DOHH2 (cell line): ENCODE measurements at regions not wholly inside any gene's neighbourhood (a gene's known extent, or its start where the extent isn't known, plus 50 kb on each side); places are given as distances from the start of the nearest gene placed in this dataset.

Experiments
- H3F3A ChIP-seq: fragments of 200-600 bp; sonication (generic), shearing (Covaris generic); 2 replicates; pipeline ENCODE4 v1.6.0; 2016; ENCODE audit warnings: antibody characterized with exemption, mild to moderate bottlenecking; ENCODE audit not compliant: control insufficient read depth, insufficient read depth
- H3K27ac ChIP-seq: fragments of 200-600 bp; sonication (generic); 2 replicates; pipeline ENCODE4 v1.5.1; 2014; ENCODE audit warnings: low read depth, mild to moderate bottlenecking, low read length, moderate library complexity
- H3K27me3 ChIP-seq: fragments of 200-600 bp; sonication (generic); 2 replicates; pipeline ENCODE4 v1.6.1; 2014; ENCODE audit warnings: mild to moderate bottlenecking, low read length, mixed read lengths; ENCODE audit not compliant: control insufficient read depth
- H3K36me3 ChIP-seq: fragments of 200-600 bp; sonication (generic); 2 replicates; pipeline ENCODE4 v1.6.1; 2014; ENCODE audit warnings: mild to moderate bottlenecking, low read length, moderate library complexity, mixed read lengths; ENCODE audit not compliant: control insufficient read depth
- H3K4me1 ChIP-seq: fragments of 200-600 bp; sonication (generic); 2 replicates; pipeline ENCODE4 v1.6.1; 2014; ENCODE audit warnings: mild to moderate bottlenecking, low read length, mixed read lengths; ENCODE audit not compliant: control insufficient read depth
- H3K4me2 ChIP-seq: fragments of 200-600 bp; sonication (generic); 2 replicates; pipeline ENCODE4 v1.6.0; 2014; ENCODE audit warnings: mild to moderate bottlenecking, low read length, moderate library complexity
- H3K4me3 ChIP-seq: fragments of 200-600 bp; sonication (generic); 2 replicates; pipeline ENCODE4 v1.5.1; 2014; ENCODE audit warnings: mild to moderate bottlenecking, low read length, mixed read lengths
- H3K79me2 ChIP-seq: fragments of 200-600 bp; sonication (generic); 2 replicates; pipeline ENCODE4 v1.6.1; 2014; ENCODE audit warnings: mild to moderate bottlenecking, low read length, mixed read lengths; ENCODE audit not compliant: control insufficient read depth
- H3K9me2 ChIP-seq: fragments of 200-600 bp; sonication (generic); replicated peaks from 2 replicates; pipeline ENCODE4 v1.6.1; 2014; ENCODE audit warnings: mild to moderate bottlenecking, low read length, mixed read lengths; ENCODE audit not compliant: control insufficient read depth
- H3K9me3 ChIP-seq: fragments of 200-600 bp; sonication (generic); 2 replicates; pipeline ENCODE4 v1.6.1; 2014; ENCODE audit warnings: antibody characterized with exemption, low read length, mixed read lengths; ENCODE audit not compliant: control insufficient read depth, insufficient read depth
- H4K20me1 ChIP-seq: fragments of 200-600 bp; sonication (generic); 2 replicates; pipeline ENCODE4 v1.6.0; 2014; ENCODE audit warnings: low read depth, mild to moderate bottlenecking, antibody characterized with exemption, low read length, moderate library complexity; ENCODE audit not compliant: control insufficient read depth, insufficient read depth
- CTCF ChIP-seq: fragments of 200-600 bp; sonication (generic); IDR thresholded peaks from one replicate; pipeline ENCODE4 v1.5.1; 2014; ENCODE audit warnings: antibody characterized with exemption, mild to moderate bottlenecking, low read depth, low read length; ENCODE audit not compliant: poor library complexity, severe bottlenecking
- EZH2phosphoT487 ChIP-seq: fragments of 200-600 bp; sonication (generic); IDR thresholded peaks from 2 replicates; pipeline ENCODE4 v1.6.1; 2017; ENCODE audit warnings: borderline replicate concordance, mild to moderate bottlenecking, antibody characterized with exemption, low read length, moderate library complexity, mixed read lengths

DNA sequence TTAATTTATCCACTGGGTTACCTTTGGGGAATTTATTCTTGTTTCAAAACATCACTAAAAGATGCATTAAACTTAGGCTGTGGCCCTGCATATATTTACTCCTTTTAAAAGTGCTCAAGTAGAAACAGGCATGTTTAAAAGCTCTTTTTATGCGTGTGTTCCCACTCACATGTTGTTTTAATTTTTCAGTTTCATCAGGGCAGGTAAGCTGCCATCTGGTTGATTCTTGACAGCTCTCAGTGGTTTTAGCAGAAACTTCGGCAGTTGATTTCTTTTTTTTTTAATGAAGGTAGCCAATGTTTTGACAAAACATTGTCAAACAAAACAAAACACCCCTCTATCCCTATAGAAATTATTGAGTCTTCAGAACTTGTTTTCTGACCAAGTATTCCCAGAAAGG is 89.6 kb upstream of the LGR5 start:
- Histone ChIP-seq H3K36me3 (no peaks in the 10 kb centered on the region), H3K79me2 (no peaks in the 10 kb centered on the region), H3K27ac (no peak overlapping the region), H3K4me2 (no peak overlapping the region), H3K9me3 (no peaks in the 10 kb centered on the region), H3K27me3 (peaks cover 6% of the 10 kb centered on the region; the same call in 1 of the 2 replicates), H3F3A (no peaks in the 10 kb centered on the region), H3K4me3 (no peak overlapping the region), H4K20me1 (no peaks in the 10 kb centered on the region), H3K4me1 (no peaks in the 10 kb centered on the region), H3K9me2 (no peaks in the 10 kb centered on the region)
- TF ChIP-seq EZH2phosphoT487 (no peak), CTCF (no peak)

GRCh38 chr12:71338933-71339332 is 100.7 kb upstream of the LGR5 start:
- Histone ChIP-seq H3K36me3 (no peaks in the 10 kb centered on the region), H3K9me3 (no peaks in the 10 kb centered on the region), H3K27me3 (no peaks in the 10 kb centered on the region), H3F3A (no peaks in the 10 kb centered on the region), H3K79me2 (no peaks in the 10 kb centered on the region), H3K4me2 (no peak overlapping the region), H3K9me2 (no peaks in the 10 kb centered on the region), H4K20me1 (no peaks in the 10 kb centered on the region), H3K4me3 (no peak overlapping the region), H3K4me1 (no peaks in the 10 kb centered on the region), H3K27ac (no peak overlapping the region)
- TF ChIP-seq CTCF (no peak), EZH2phosphoT487 (no peak)

- Histone ChIP-seq H3K4me2 (no peak overlapping the region), H3K79me2 (no peaks in the 10 kb centered on the region), H3K4me1 (no peaks in the 10 kb centered on the region), H3K9me3 (no peaks in the 10 kb centered on the region), H3K36me3 (no peaks in the 10 kb centered on the region), H3K4me3 (no peak overlapping the region), H4K20me1 (no peaks in the 10 kb centered on the region), H3K27me3 (no peaks in the 10 kb centered on the region), H3F3A (no peaks in the 10 kb centered on the region), H3K9me2 (no peaks in the 10 kb centered on the region), H3K27ac (no peak overlapping the region)
- TF ChIP-seq EZH2phosphoT487 (no peak), CTCF (no peak)
These were observed 103.7 kb upstream of the LGR5 start for GRCh38 chr12:71335963-71336257.
